Adrenal gland (tissue), 5 donors: ENCODE measurements at regions not wholly inside any gene's neighbourhood (a gene's known extent, or its start where the extent isn't known, plus 50 kb on each side); places are given as distances from the start of the nearest gene placed in this dataset.

Experiments used
- POLR2A ChIP-seq, 2 donors: fragments of 450-650 bp; IDR thresholded peaks; one replicate each; pipeline ENCODE4 v1.6.1; 2017; ENCODE audit warnings: antibody characterized with exemption in 2 of 2, mild to moderate bottlenecking in 2 of 2, moderate library complexity in 1 of 2
- TF ChIP-seq, protein P1 (sequence below), 6 experiments: fragments of 450-650 bp in 4 of 6; fragments of 200-600 bp in 2 of 6; sonication (generic) in 1 of 6; IDR thresholded peaks; 1 replicate in 5 of 6; 2 replicates in 1 of 6; pipeline versions ENCODE4 v1.5.1 to v1.8.0; 2016 to 2021; ENCODE audit warnings: antibody characterized with exemption in 6 of 6, mild to moderate bottlenecking in 2 of 6, moderate library complexity in 1 of 6
- donor health status: DM: no; HTN: no; CAD: no.

GRCh38 chr18:40341701-40342100, 1613.3 kb upstream of the PIK3C3 start:
- TF ChIP-seq, protein P1, sequence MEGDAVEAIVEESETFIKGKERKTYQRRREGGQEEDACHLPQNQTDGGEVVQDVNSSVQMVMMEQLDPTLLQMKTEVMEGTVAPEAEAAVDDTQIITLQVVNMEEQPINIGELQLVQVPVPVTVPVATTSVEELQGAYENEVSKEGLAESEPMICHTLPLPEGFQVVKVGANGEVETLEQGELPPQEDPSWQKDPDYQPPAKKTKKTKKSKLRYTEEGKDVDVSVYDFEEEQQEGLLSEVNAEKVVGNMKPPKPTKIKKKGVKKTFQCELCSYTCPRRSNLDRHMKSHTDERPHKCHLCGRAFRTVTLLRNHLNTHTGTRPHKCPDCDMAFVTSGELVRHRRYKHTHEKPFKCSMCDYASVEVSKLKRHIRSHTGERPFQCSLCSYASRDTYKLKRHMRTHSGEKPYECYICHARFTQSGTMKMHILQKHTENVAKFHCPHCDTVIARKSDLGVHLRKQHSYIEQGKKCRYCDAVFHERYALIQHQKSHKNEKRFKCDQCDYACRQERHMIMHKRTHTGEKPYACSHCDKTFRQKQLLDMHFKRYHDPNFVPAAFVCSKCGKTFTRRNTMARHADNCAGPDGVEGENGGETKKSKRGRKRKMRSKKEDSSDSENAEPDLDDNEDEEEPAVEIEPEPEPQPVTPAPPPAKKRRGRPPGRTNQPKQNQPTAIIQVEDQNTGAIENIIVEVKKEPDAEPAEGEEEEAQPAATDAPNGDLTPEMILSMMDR (IDR thresholded peaks at IDR 0.05) = no peak
- TF ChIP-seq POLR2A (IDR thresholded peaks at IDR 0.05) = no peak
